Hepatocyte (in vitro differentiated cells): ENCODE measurements at regions not wholly inside any gene's neighbourhood (a gene's known extent, or its start where the extent isn't known, plus 50 kb on each side); places are given as distances from the start of the nearest gene placed in this dataset.

Experiments used
- EZH2 ChIP-seq: fragments of 200-600 bp; sonication (generic); IDR thresholded peaks from 2 replicates; pipeline ENCODE4 v1.6.1; 2016; ENCODE audit warnings: antibody characterized with exemption, mild to moderate bottlenecking, borderline replicate concordance
- EZH2phosphoT487 ChIP-seq: fragments of 200-600 bp; sonication (generic); IDR thresholded peaks from one replicate; pipeline ENCODE4 v1.6.1; 2018; ENCODE audit warnings: antibody characterized with exemption, mild to moderate bottlenecking, low read depth, moderate library complexity; ENCODE audit not compliant: unreplicated experiment, severe bottlenecking
- TF ChIP-seq, protein P1 (sequence below): fragments of 200-600 bp; sonication (generic); IDR thresholded peaks from 2 replicates; pipeline ENCODE4 v1.5.1; 2016; ENCODE audit warnings: antibody characterized with exemption, mild to moderate bottlenecking; ENCODE audit not compliant: poor library complexity

DNA sequence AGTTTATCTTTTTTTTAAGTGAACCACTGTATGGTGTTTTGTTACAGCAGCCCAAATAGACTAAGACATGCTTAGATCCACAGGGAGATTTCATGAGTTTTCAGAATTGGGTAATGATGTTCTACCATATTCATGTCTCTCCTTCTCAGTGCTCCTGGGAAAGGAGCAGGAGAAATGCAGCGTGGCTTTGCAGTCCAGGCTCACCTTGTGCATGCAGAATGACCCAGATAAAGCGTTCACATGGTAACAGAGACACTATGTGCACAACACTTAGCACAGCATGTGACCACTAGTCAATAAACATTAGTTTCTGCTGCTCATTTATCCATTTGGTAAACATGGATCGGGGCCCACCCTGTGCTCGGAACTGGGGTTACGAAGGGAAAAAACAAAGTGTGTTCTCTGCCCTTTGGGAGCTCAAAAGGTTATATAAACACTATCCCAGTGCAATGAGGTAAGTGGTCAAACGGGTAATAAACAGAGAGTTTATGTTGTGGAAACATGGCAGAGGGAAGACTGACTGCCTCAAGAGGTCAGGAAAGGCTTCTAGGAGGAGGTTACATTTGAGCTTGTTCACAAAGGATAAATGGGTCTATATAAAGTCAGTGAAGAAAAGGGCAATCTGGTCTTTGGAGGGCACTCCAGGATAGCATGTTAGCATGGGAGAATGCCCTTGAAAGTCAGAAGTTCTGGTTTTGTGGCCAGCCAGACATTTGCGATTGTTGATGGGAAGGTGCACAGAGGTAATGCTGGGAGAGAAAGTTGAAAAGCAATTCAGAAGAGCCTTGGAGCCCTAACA, 299.2 kb downstream of the TDRD15 start:
- TF ChIP-seq, protein P1, sequence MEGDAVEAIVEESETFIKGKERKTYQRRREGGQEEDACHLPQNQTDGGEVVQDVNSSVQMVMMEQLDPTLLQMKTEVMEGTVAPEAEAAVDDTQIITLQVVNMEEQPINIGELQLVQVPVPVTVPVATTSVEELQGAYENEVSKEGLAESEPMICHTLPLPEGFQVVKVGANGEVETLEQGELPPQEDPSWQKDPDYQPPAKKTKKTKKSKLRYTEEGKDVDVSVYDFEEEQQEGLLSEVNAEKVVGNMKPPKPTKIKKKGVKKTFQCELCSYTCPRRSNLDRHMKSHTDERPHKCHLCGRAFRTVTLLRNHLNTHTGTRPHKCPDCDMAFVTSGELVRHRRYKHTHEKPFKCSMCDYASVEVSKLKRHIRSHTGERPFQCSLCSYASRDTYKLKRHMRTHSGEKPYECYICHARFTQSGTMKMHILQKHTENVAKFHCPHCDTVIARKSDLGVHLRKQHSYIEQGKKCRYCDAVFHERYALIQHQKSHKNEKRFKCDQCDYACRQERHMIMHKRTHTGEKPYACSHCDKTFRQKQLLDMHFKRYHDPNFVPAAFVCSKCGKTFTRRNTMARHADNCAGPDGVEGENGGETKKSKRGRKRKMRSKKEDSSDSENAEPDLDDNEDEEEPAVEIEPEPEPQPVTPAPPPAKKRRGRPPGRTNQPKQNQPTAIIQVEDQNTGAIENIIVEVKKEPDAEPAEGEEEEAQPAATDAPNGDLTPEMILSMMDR: no peak
- TF ChIP-seq EZH2phosphoT487 (no peak), EZH2 (no peak)
